ENCODE measurements at regions not wholly inside any gene's neighbourhood (a gene's known extent, or its start where the extent isn't known, plus 50 kb on each side); places are given as distances from the start of the nearest gene placed in this dataset.
A peak's percentile ranks its signal among the peaks of the same experiment; 100 is the strongest.

DNA sequence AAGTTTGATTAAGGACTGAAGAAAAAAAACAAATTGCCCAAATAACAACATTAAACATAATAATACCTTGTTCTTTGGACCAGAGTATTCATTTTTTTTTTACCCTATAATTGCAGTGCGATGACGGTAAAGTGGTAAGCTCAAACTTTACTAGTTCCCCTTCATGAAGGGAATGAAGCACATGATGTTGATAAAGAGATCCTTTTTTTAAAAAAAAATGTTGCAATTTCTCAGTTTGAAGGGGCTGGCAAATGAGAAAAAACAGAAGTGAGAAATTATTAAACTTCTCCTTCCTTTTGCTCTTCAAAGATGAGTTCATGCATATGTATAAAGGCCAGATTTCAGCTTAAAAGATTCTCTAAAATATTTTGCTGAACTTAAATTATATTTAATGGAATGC lies 231.7 kb downstream of the C4orf33 start:
- no peak for DNase-seq
- Histone ChIP-seq H3K27ac (no peak overlapping the region), H3K27me3 (no peaks in the 10 kb centered on the region), H3K9me3 (no peaks in the 10 kb centered on the region), H3K4me3 (no peak overlapping the region), H3K36me3 (no peaks in the 10 kb centered on the region), H3K4me1 (no peaks in the 10 kb centered on the region)
- 60% methylated on average over 2 of the region's 2 CpGs for WGBS (ENCODE audit: insufficient coverage, low coverage, low lambda C conversion rate, missing lambda C conversion rate)
- TF ChIP-seq POLR2A (IDR thresholded peaks at IDR 0.05): no peak
- TF ChIP-seq, protein P1, sequence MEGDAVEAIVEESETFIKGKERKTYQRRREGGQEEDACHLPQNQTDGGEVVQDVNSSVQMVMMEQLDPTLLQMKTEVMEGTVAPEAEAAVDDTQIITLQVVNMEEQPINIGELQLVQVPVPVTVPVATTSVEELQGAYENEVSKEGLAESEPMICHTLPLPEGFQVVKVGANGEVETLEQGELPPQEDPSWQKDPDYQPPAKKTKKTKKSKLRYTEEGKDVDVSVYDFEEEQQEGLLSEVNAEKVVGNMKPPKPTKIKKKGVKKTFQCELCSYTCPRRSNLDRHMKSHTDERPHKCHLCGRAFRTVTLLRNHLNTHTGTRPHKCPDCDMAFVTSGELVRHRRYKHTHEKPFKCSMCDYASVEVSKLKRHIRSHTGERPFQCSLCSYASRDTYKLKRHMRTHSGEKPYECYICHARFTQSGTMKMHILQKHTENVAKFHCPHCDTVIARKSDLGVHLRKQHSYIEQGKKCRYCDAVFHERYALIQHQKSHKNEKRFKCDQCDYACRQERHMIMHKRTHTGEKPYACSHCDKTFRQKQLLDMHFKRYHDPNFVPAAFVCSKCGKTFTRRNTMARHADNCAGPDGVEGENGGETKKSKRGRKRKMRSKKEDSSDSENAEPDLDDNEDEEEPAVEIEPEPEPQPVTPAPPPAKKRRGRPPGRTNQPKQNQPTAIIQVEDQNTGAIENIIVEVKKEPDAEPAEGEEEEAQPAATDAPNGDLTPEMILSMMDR (IDR thresholded peaks at IDR 0.05): no peak
- peak in 2 of 4 donors; percentile 19 to 23 for ATAC-seq
- intact Hi-C loops (cut with DNase I): no loop called here

DNA sequence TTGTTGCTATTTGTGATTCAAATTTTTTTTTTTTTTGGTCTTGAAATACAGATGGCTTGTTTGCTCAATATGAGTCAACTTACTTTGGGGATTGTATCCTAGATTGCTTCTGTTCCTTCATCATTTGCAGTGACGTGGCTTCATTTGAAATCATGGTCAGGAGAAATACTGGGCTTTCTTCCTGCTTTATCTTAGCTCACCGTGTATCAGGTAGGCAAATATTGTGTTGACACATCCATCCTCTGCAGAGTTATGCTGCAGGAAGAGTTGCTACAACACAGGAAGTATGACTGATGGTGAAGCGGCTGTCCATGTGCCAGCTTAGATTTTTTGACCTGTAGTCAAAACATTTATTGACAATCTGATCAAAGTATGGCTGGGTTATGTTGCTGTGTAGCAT lies 232.2 kb downstream of the C4orf33 start:
- H3K27ac ChIP-seq: no peak overlapping the region
- no peak for DNase-seq

DNA sequence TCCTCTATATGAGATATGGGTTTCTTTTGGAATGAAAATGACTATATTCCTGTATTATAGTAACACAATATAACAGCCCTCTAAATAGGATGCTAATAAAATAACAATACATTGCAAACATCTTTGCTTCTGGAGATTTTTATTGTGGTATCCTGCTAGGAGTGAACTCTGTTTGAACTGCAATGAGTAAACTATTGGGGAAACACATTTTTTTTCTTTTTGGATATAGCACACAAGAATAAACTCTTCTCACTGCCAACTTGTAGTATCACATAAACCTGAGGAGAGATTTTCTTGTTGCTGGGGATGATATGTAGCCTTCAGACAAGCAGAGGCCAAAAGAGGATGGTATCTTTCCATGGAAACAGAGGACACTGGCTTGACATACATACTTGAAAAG lies 238.2 kb downstream of the C4orf33 start:
- ATAC-seq (no peak), DNase-seq (no peak)
- no peaks in the 10 kb centered on the region for H3K36me3 ChIP-seq
- intact Hi-C loops (cut with DNase I): no loop called here
- TF ChIP-seq, protein P1 (IDR thresholded peaks at IDR 0.05): no peak
- TF ChIP-seq POLR2A (IDR thresholded peaks at IDR 0.05): no peak
- no peaks in the 10 kb centered on the region for H3K9me3 ChIP-seq
- no peak overlapping the region for H3K27ac ChIP-seq
- no peaks in the 10 kb centered on the region for H3K4me1 ChIP-seq
- H3K27me3 ChIP-seq: no peaks in the 10 kb centered on the region
- no peak overlapping the region for H3K4me3 ChIP-seq

More for the DNA sequence above, 232.2 kb downstream of the C4orf33 start:
- Histone ChIP-seq H3K36me3 (no peaks in the 10 kb centered on the region), H3K4me3 (no peak overlapping the region), H3K4me1 (no peaks in the 10 kb centered on the region), H3K27me3 (no peaks in the 10 kb centered on the region), H3K9me3 (no peaks in the 10 kb centered on the region)
- TF ChIP-seq POLR2A (IDR thresholded peaks at IDR 0.05): no peak
- TF ChIP-seq, protein P1 (IDR thresholded peaks at IDR 0.05): no peak
- ATAC-seq: peak in 1 of 4 donors; percentile 85
- intact Hi-C loops (cut with DNase I): no loop called here
- 26% methylated on average over 3 of the region's 3 CpGs for WGBS (ENCODE audit: insufficient coverage, low coverage, low lambda C conversion rate, missing lambda C conversion rate)

DNA sequence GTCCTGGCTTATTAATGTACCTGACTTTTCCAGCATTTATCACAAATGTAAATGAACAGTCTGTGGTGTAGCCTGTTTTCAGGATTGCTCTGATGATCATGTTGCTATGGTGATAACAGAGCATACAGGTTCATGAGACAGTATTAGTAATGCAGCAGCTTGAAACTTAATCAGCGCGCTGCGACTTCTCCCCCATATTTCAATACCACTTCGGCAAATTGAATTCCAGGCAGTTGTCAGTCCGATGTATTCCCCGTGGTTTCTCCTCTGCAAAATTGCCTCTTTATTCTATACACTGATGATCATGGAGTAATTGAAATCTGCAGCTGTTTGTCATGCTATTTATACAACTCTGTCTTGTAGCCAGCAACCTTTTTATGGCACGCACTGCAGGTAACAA lies 239.3 kb downstream of the C4orf33 start:
- DNase-seq (no peak), ATAC-seq (no peak)
- intact Hi-C loops (cut with DNase I): no loop called here
- no peaks in the 10 kb centered on the region for H3K27me3 ChIP-seq
- no peak for TF ChIP-seq POLR2A (IDR thresholded peaks at IDR 0.05)
- TF ChIP-seq, protein P1 (IDR thresholded peaks at IDR 0.05): no peak
- H3K27ac ChIP-seq: no peak overlapping the region
- no peaks in the 10 kb centered on the region for H3K36me3 ChIP-seq
- H3K9me3 ChIP-seq: no peaks in the 10 kb centered on the region
- H3K4me3 ChIP-seq: no peak overlapping the region
- no peaks in the 10 kb centered on the region for H3K4me1 ChIP-seq
- 90% methylated on average over 7 of the region's 7 CpGs for WGBS (ENCODE audit: insufficient coverage, low coverage, low lambda C conversion rate, missing lambda C conversion rate)

DNA sequence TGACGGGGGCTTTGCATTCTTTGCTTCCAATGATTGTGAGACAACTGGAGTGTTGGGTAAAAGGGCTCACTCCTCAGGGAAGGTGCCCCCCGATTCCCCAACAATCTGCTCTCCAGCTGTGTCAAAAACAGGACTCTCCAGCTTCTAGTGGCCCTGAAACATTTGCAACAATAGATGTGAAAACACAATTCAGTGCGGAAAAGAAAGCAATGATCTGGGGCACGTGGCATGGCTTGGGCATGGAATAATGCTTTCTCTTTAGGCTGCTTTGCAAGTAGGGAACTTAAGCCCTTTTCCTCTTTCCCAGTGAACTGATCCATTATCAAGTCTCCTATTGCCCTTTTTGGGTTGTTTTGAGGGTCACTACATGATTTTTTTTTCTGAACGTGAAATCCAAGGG lies 239.9 kb downstream of the C4orf33 start:
- DNase-seq (no peak), ATAC-seq (no peak)
- Histone ChIP-seq H3K27ac (no peak overlapping the region), H3K27me3 (no peaks in the 10 kb centered on the region), H3K36me3 (no peaks in the 10 kb centered on the region), H3K4me3 (no peak overlapping the region), H3K4me1 (no peaks in the 10 kb centered on the region), H3K9me3 (no peaks in the 10 kb centered on the region)
- 49% methylated on average over 4 of the region's 5 CpGs for WGBS (ENCODE audit: insufficient coverage, low coverage, low lambda C conversion rate, missing lambda C conversion rate)
- TF ChIP-seq, protein P1 (IDR thresholded peaks at IDR 0.05): no peak
- TF ChIP-seq POLR2A (IDR thresholded peaks at IDR 0.05): no peak
- intact Hi-C loops (cut with DNase I): no loop called here

All from right lobe of liver (tissue), 6 donors.